HG02588 (cell line): ENCODE measurements at regions not wholly inside any gene's neighbourhood (a gene's known extent, or its start where the extent isn't known, plus 50 kb on each side); places are given as distances from the start of the nearest gene placed in this dataset.
"Not testable (repeated sequence)": the region's sequence is repeated elsewhere in the genome, so short reads cannot be mapped to it uniquely, and the experiment has no call there.

Experiments
- ATAC-seq: cut with Tn5 transposase; IDR thresholded peaks from one replicate; pipeline ENCODE4 v1.9.1; 2021; ENCODE audit warnings: mild to moderate bottlenecking, moderate library complexity; ENCODE audit not compliant: unreplicated experiment

GRCh38 chr14:66242001-66242400, 244.2 kb upstream of the CCDC196 start:
- no peak for ATAC-seq

GRCh38 chr14:66244834-66245233, 241.3 kb upstream of the CCDC196 start:
- no peak for ATAC-seq

GRCh38 chr14:66247662-66248193, 238.4 kb upstream of the CCDC196 start:
- no peak for ATAC-seq

GRCh38 chr14:66248256-66248655, 237.9 kb upstream of the CCDC196 start:
- no peak for ATAC-seq

GRCh38 chr14:66249544-66249943, 236.6 kb upstream of the CCDC196 start:
- no peak for ATAC-seq

GRCh38 chr14:66254038-66254437, 232.1 kb upstream of the CCDC196 start:
- ATAC-seq: no peak

GRCh38 chr14:66268802-66269334, 217.3 kb upstream of the CCDC196 start:
- no peak for ATAC-seq

GRCh38 chr14:66272221-66272620, 213.9 kb upstream of the CCDC196 start:
- no peak for ATAC-seq

- no peak for ATAC-seq
Measured at GRCh38 chr14:66273261-66273832, 212.8 kb upstream of the CCDC196 start.

GRCh38 chr14:66278418-66278817, 207.8 kb upstream of the CCDC196 start:
- ATAC-seq: not testable (repeated sequence)

- ATAC-seq: no peak
Measured at GRCh38 chr14:66281036-66281776, 205.0 kb upstream of the CCDC196 start.

GRCh38 chr14:66284346-66284745, 201.8 kb upstream of the CCDC196 start:
- no peak for ATAC-seq

- ATAC-seq: no peak
Measured at GRCh38 chr14:66288511-66288910, 197.7 kb upstream of the CCDC196 start.

GRCh38 chr14:66291756-66292155, 194.4 kb upstream of the CCDC196 start:
- no peak for ATAC-seq

GRCh38 chr14:66293533-66294105, 192.6 kb upstream of the CCDC196 start:
- ATAC-seq: no peak

- no peak for ATAC-seq
Measured at GRCh38 chr14:66295386-66295785, 190.8 kb upstream of the CCDC196 start.

GRCh38 chr14:66300886-66301285, 185.3 kb upstream of the CCDC196 start:
- no peak for ATAC-seq

GRCh38 chr14:66306101-66306500, 180.1 kb upstream of the CCDC196 start:
- no peak for ATAC-seq

- no peak for ATAC-seq
Measured at GRCh38 chr14:66311058-66311457, 175.1 kb upstream of the CCDC196 start.

GRCh38 chr14:66311990-66312389, 174.2 kb upstream of the CCDC196 start:
- no peak for ATAC-seq

- ATAC-seq: no peak
Measured at GRCh38 chr14:66312451-66312850, 173.7 kb upstream of the CCDC196 start.

GRCh38 chr14:66315098-66315497, 171.1 kb upstream of the CCDC196 start:
- ATAC-seq: no peak
